A673 (cell line): ENCODE measurements at regions not wholly inside any gene's neighbourhood (a gene's known extent, or its start where the extent isn't known, plus 50 kb on each side); places are given as distances from the start of the nearest gene placed in this dataset.

Experiments
- BruUV-seq: library from RNA; stranded (reverse); fragments of 400-500 nt; replicated peaks from 2 replicates; lab custom pipeline; 2021; lab: Mats Ljungman, UMichigan
- CTCF ChIA-PET: fragments of 300-600 bp; sonication (Branson Sonifier 250); formaldehyde crosslinking; loops from one replicate; lab custom pipeline; 2022; ENCODE audit warnings: antibody characterized with exemption; lab: Charles Lee
- POLR2A ChIA-PET: fragments of 300-600 bp; sonication (Branson Sonifier 250); formaldehyde crosslinking; loops from one replicate; lab custom pipeline; 2022; ENCODE audit warnings: antibody characterized with exemption; ENCODE audit not compliant: low non-redundant PET; lab: Charles Lee
- DNase-seq: peaks from one replicate; pipeline ENCODE4 v3.0.0-alpha.2; 2015; ENCODE audit warnings: low spot score
- H3K27ac ChIP-seq: fragments of 200-600 bp; sonication (generic); 2 replicates; pipeline ENCODE4 v1.5.1; 2016; ENCODE audit warnings: mixed run types, low read depth, mild to moderate bottlenecking, mixed read lengths, antibody characterized with exemption, low read length; ENCODE audit not compliant: poor library complexity, severe bottlenecking
- H3K27me3 ChIP-seq: fragments of 200-600 bp; sonication (generic); replicated peaks from 2 replicates; pipeline ENCODE4 v1.6.1; 2017; ENCODE audit warnings: mixed run types, low read depth, mild to moderate bottlenecking, mixed read lengths, antibody characterized with exemption, low read length; ENCODE audit not compliant: insufficient read depth, poor library complexity
- H3K36me3 ChIP-seq: fragments of 200-600 bp; sonication (generic); 2 replicates; pipeline ENCODE4 v1.6.1; 2016; ENCODE audit warnings: mixed run types, mild to moderate bottlenecking, mixed read lengths, antibody characterized with exemption, low read length; ENCODE audit not compliant: insufficient read depth, poor library complexity, severe bottlenecking
- H3K4me1 ChIP-seq: fragments of 200-600 bp; sonication (generic); 2 replicates; pipeline ENCODE4 v1.6.1; 2017; ENCODE audit warnings: mixed run types, mild to moderate bottlenecking, mixed read lengths, antibody characterized with exemption, low read length; ENCODE audit not compliant: insufficient read depth, poor library complexity, severe bottlenecking
- H3K4me3 ChIP-seq: fragments of 200-600 bp; sonication (generic); 2 replicates; pipeline ENCODE4 v1.5.1; 2016; ENCODE audit warnings: low read depth, mixed run types, mild to moderate bottlenecking, mixed read lengths, low read length; ENCODE audit not compliant: poor library complexity, severe bottlenecking
- H3K9me3 ChIP-seq: fragments of 200-600 bp; sonication (generic); 2 replicates; pipeline ENCODE4 v1.6.1; 2016; ENCODE audit warnings: mixed run types, low read depth, mild to moderate bottlenecking, mixed read lengths, antibody characterized with exemption, low read length; ENCODE audit not compliant: poor library complexity, severe bottlenecking
- CTCF ChIP-seq: fragments of 300-800, 200-600 bp; sonication (generic); conservative IDR thresholded peaks from 2 replicates; pipeline ENCODE4 v1.5.1; 2017; ENCODE audit warnings: low read depth, mild to moderate bottlenecking, antibody characterized with exemption, low read length, moderate library complexity, mixed read lengths
- EZH2 ChIP-seq: fragments of 200-600 bp; sonication (generic); IDR thresholded peaks from 2 replicates; pipeline ENCODE4 v1.6.1; 2017; ENCODE audit warnings: borderline replicate concordance, low read depth, mild to moderate bottlenecking, mixed read lengths, antibody characterized with exemption, low read length; ENCODE audit not compliant: poor library complexity, severe bottlenecking
- intact Hi-C: fragments of 100-400 bp; cut with micrococcal nuclease; formaldehyde crosslinking; loops from one replicate; pipeline ENCODE4 v1.10.0; 2022; ENCODE audit not compliant: unreplicated experiment

- no peak overlapping the region for H3K27ac ChIP-seq
These were observed 514.5 kb downstream of the TBC1D22A start for GRCh38 chr22:47276991-47277390.

GRCh38 chr22:47276450-47276820 lies 514.0 kb downstream of the TBC1D22A start:
- no TSS peak for BruUV-seq
- H3K27ac ChIP-seq, result no peak overlapping the region
- H3K9me3 ChIP-seq, result no peaks in the 10 kb centered on the region
- H3K27me3 ChIP-seq, result peaks cover 31% of the 10 kb centered on the region
- intact Hi-C loops, result no loop called here
- no peaks in the 10 kb centered on the region for H3K4me1 ChIP-seq
- no peaks in the 10 kb centered on the region for H3K36me3 ChIP-seq
- ChIA-PET CTCF (no interaction called here), POLR2A (no interaction called here)
- no peak overlapping the region for H3K4me3 ChIP-seq
- no peak for DNase-seq
- TF ChIP-seq CTCF (no peak), EZH2 (no peak)

More at GRCh38 chr22:47276991-47277390, 514.5 kb downstream of the TBC1D22A start:
- Histone ChIP-seq H3K4me3 (no peak overlapping the region), H3K36me3 (no peaks in the 10 kb centered on the region), H3K9me3 (no peaks in the 10 kb centered on the region), H3K4me1 (no peaks in the 10 kb centered on the region), H3K27me3 (peaks cover 31% of the 10 kb centered on the region)
- POLR2A ChIA-PET, result no interaction called here
- no peak for DNase-seq
- TF ChIP-seq EZH2, result no peak
- TF ChIP-seq CTCF, result no peak
- intact Hi-C loops, result no loop called here
- BruUV-seq, result no TSS peak
- CTCF ChIA-PET, result no interaction called here

- Histone ChIP-seq H3K4me1 (no peaks in the 10 kb centered on the region), H3K36me3 (no peaks in the 10 kb centered on the region), H3K27ac (no peak overlapping the region), H3K4me3 (no peak overlapping the region), H3K27me3 (peaks cover 28% of the 10 kb centered on the region), H3K9me3 (no peaks in the 10 kb centered on the region)
- TF ChIP-seq EZH2 (no peak), CTCF (no peak)
- ChIA-PET POLR2A (no interaction called here), CTCF (no interaction called here)
- intact Hi-C loops, result no loop called here
- no TSS peak for BruUV-seq
- DNase-seq, result no peak
These were observed 513.4 kb downstream of the TBC1D22A start for GRCh38 chr22:47275605-47276449.
